NCI-H187 treated with DMSO at 0.1 percent for 48 hours (cell line): ENCODE measurements at regions not wholly inside any gene's neighbourhood (a gene's known extent, or its start where the extent isn't known, plus 50 kb on each side); places are given as distances from the start of the nearest gene placed in this dataset.
"Not testable (repeated sequence)": the region's sequence is repeated elsewhere in the genome, so short reads cannot be mapped to it uniquely, and the experiment has no call there.

ENCODE experiments used
- DNase-seq: peaks from one replicate; lab custom pipeline; 2025; lab: John Stamatoyannopoulos, UW

DNA sequence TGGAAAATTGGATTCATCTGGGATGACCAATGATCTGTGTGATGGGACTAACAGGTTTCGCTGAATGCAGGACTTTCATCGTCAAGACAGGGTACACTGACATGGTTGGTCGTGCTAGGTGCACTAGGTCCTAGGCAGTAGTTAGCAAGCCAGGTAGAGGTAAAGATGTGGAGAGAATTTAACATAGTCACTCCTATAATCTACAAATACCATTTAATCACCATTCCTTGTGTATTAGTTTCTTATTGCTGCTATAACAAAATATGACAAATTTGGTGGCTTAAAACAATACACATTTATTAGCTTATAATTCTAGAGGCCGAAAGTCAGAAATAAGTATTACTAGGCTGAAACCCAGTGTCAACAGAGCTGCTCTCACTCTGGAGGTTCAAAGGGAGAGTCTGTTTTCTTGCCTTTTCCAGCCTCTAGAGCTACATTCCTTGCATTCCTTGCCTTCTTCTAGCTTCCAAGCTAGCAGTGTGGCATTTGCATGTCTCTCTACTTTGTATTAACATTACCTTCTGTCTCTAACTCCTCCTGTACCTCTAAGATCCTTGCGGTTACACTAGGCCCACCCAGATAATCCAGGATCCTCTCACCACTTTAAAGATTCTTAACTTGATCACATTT is 98.7 kb upstream of the GRIA3 start:
- no peak for DNase-seq

DNA sequence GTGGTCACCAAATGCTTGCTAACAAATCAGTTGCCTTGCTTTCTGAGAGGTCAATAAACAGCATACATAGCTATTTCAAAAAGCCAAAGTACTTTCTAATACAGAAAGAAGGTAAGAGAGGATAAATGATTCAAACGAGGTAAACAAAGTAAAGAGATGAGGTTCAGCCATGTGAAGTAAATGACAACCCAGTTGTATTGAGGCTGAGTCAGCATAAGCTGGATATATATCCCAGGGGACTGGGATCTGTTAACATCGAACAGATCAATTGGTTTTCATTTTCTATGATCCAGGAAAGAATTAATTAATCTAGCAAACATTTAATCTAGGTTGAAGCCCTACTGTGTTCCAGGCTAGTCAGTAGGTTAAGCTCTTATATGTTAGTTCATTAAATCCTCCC is 97.3 kb upstream of the GRIA3 start:
- no peak for DNase-seq

GRCh38 chrX:123087326-123087725 is 96.8 kb upstream of the GRIA3 start:
- DNase-seq: no peak

DNA sequence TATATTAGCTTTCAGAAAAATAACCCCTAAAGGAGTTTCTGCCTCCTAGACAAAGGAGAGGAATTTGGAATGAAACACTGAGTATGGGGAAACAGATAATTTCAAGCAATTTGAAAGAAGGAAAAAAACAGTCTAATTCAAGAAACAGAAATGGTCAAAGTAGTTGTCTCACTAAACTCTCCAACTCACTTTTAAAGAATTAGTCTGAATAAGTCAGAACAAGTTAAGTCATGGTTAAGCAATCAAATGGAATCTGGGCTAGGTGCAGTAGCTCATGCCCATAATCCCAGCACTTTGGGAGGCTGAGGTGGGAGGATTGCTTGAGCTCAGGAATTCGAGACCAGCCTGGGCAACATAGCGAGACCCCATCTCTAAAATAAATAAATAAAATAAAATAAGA is 95.7 kb upstream of the GRIA3 start:
- DNase-seq: no peak

DNA sequence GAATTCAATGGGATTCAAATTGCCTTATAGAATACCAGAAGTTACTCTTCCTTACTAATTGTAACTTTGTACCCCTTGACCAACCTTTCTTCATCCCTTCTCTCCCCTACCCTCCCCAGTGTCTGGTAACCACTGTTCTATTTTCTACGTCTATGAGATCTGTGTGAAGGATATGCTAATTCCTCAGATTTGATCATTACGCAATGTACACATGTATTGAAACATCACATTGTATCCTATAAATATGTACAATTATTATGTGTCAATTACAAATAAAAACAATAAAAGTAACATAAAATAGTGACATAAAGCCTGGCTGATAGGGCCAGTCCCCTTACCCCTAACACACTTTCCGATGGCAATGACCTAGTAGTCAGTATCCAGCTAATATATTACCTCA is 95.1 kb upstream of the GRIA3 start:
- no peak for DNase-seq

DNA sequence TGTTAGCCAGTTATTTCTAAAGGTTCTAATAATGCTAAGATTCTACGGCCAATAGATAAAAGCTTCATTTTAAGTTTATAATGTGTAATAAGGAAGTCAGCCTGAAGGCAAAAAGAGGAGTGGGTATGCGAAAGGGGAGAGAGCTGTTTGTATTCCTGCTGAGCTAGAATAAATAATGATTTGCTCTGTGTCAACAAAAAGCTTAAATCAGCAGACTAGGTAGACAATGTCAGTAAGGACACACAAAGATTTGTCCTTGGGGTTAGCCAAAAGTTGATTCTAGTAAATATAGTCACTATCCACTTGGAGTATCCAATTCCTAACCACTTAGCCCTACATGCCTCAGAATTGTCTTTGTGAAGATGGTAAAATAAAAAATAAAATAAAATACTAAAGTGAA is 90.3 kb upstream of the GRIA3 start:
- DNase-seq: no peak

DNA sequence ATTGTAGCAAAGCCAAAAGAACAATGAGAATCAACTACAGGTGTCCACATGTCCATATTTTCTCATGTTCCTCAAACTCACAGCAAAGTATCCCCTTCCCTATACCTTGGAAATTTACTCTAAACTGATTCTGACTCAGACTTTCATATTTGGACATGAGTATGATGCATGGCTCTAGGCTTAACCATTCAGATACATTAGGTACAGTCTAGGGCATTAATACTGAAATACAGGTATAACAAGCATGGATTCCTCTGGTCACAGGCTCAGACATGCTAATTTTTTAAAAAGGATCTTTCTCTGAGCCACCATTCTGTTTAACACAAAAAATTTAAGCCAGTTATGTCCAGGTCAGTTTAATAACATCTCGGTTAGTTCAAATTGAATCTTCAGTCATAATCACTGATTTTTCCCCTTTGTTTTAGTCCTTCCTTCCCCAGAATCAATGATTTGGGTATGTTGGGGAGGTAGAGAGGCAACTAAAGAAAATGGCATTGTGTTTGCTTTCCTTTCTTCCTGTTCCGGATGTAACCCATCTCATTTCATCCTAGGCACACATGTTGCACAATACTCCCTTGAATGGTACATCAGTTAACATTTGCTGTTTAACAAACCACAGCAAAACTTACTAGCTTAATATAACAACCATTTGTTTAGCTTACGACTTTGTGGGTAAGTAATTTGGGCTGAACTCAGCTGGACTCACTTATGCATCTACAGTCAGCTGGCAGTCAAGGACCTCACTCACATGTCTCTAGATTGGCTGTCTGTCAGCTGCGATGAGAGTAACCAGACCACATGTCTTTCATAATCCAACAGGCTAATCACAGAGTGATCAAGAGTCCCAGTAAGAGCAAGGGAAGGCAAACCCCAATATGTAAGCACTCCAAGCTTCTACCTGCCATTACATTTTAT is 75.3 kb upstream of the GRIA3 start:
- no peak for DNase-seq

DNA sequence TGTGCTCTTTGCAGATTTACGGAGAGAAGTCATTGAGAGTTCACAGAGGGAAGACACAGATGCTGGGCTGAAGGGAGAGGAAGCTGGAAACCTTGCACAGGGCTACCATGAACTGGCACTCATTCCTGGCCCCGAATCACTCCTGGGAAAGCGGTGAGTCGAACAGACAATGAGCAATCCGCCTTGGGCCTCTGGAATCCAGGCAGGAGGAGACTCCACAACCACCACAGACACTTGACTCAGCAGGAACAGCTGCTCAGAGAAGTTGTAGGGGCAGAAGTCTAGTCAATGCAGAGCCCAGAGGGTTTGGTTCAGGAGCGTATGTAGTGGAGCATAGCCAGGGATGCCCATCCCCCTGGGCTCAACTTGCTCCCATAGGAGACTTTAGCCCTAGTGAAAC is 62.8 kb upstream of the GRIA3 start:
- DNase-seq: no peak

GRCh38 chrX:123129805-123130204 is 54.3 kb upstream of the GRIA3 start:
- DNase-seq: not testable (repeated sequence)
